B cell (primary cell): ENCODE measurements at regions not wholly inside any gene's neighbourhood (a gene's known extent, or its start where the extent isn't known, plus 50 kb on each side); places are given as distances from the start of the nearest gene placed in this dataset.

Source experiments
- EZH2 ChIP-seq: IDR thresholded peaks from 2 replicates; pipeline ENCODE4 v1.6.1; 2012; ENCODE audit warnings: borderline replicate concordance, low read depth, mild to moderate bottlenecking, moderate library complexity, low read length; ENCODE audit not compliant: insufficient read depth, poor library complexity, severe bottlenecking
- TF ChIP-seq, protein P1 (sequence below): fragments of 200-600 bp; IDR thresholded peaks from one replicate; pipeline ENCODE4 v1.8.0; 2022; ENCODE audit warnings: antibody characterized with exemption, mild to moderate bottlenecking

DNA sequence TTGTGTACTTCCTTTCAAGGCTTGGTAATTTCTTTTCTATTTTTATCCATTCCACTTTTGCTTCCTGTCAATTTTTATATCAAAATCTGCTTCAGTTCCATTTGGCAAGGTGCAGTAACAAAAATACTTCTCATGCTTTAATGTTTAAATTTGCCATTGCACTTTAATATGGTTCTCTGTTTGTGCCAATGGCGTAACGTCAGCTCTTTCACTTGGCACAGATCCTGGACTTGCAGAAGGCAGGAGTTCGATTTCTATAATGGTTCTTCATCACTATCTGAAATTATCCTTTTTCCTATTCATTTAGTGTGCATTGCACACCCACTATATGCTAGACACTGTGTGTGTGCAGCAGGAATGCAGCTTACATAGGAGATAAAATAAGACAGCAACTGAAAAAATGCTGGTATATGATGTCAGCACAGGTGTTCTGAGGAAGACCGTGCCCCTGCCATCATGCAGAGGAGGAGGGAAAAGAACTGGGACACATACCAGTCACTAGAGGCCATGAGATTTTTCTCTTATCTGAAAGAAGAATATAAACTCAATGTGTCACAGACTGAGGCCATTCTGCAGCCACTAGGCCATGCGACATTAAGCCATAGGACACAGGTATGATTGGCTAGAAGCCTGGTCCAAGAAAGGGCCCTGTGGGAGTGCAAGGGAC is 298.2 kb downstream of the RPAP3 start:
- TF ChIP-seq, protein P1, sequence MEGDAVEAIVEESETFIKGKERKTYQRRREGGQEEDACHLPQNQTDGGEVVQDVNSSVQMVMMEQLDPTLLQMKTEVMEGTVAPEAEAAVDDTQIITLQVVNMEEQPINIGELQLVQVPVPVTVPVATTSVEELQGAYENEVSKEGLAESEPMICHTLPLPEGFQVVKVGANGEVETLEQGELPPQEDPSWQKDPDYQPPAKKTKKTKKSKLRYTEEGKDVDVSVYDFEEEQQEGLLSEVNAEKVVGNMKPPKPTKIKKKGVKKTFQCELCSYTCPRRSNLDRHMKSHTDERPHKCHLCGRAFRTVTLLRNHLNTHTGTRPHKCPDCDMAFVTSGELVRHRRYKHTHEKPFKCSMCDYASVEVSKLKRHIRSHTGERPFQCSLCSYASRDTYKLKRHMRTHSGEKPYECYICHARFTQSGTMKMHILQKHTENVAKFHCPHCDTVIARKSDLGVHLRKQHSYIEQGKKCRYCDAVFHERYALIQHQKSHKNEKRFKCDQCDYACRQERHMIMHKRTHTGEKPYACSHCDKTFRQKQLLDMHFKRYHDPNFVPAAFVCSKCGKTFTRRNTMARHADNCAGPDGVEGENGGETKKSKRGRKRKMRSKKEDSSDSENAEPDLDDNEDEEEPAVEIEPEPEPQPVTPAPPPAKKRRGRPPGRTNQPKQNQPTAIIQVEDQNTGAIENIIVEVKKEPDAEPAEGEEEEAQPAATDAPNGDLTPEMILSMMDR, result no peak
- TF ChIP-seq EZH2, result no peak
